ENCODE measurements at regions not wholly inside any gene's neighbourhood (a gene's known extent, or its start where the extent isn't known, plus 50 kb on each side); places are given as distances from the start of the nearest gene placed in this dataset.

DNA sequence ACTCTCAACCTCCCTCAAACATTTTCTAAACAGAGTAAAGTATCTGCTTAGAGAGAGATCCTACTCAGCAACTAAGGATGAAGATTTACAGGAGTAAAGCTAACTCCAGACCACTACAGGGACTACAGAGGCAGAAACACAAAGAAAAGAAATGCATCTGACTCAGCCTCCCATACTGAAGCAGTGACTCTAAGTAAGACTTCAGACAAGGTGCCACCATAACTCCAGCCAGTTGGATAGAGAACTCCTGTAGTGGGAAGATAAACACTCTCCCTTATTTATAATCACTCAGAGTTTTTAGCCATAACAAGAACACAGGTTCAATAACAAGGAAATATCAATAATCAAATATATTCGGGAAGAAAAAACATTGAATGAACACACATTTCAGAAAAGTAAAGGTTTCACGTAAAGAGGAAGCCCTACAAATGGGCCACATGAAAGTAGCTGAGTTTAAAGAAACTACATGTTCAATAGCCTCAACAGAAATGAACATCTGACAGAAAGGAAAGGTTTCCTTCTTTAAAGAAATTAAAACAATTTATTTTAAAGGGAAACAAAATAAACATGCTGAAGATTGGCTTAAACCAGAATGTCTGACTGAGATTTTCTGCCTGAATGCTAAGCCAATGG lies 519.9 kb downstream of the KCNJ3 start:
- TF ChIP-seq, protein P1, sequence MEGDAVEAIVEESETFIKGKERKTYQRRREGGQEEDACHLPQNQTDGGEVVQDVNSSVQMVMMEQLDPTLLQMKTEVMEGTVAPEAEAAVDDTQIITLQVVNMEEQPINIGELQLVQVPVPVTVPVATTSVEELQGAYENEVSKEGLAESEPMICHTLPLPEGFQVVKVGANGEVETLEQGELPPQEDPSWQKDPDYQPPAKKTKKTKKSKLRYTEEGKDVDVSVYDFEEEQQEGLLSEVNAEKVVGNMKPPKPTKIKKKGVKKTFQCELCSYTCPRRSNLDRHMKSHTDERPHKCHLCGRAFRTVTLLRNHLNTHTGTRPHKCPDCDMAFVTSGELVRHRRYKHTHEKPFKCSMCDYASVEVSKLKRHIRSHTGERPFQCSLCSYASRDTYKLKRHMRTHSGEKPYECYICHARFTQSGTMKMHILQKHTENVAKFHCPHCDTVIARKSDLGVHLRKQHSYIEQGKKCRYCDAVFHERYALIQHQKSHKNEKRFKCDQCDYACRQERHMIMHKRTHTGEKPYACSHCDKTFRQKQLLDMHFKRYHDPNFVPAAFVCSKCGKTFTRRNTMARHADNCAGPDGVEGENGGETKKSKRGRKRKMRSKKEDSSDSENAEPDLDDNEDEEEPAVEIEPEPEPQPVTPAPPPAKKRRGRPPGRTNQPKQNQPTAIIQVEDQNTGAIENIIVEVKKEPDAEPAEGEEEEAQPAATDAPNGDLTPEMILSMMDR (IDR thresholded peaks at IDR 0.05), result no peak
- TF ChIP-seq EP300 (IDR thresholded peaks at IDR 0.05) (no peak), POLR2A (IDR thresholded peaks at IDR 0.05) (no peak), POLR2AphosphoS5 (IDR thresholded peaks at IDR 0.05) (no peak)

All from gastroesophageal sphincter (tissue), 3 donors.